Limb (tissue), 2 donors: ENCODE measurements at regions not wholly inside any gene's neighbourhood (a gene's known extent, or its start where the extent isn't known, plus 50 kb on each side); places are given as distances from the start of the nearest gene placed in this dataset.

Experiments used
- DNase-seq, 2 donors: peaks; one replicate each; pipeline ENCODE4 v3.0.0-alpha.2; 2016; ENCODE audit errors: extremely low spot score in 2 of 2

- no peak for DNase-seq
Observed at GRCh38 chr7:140242057-140243031, 65.6 kb upstream of the KDM7A start.

- DNase-seq = no peak
Observed at GRCh38 chr7:140239653-140239935, 62.8 kb upstream of the KDM7A start.

DNA sequence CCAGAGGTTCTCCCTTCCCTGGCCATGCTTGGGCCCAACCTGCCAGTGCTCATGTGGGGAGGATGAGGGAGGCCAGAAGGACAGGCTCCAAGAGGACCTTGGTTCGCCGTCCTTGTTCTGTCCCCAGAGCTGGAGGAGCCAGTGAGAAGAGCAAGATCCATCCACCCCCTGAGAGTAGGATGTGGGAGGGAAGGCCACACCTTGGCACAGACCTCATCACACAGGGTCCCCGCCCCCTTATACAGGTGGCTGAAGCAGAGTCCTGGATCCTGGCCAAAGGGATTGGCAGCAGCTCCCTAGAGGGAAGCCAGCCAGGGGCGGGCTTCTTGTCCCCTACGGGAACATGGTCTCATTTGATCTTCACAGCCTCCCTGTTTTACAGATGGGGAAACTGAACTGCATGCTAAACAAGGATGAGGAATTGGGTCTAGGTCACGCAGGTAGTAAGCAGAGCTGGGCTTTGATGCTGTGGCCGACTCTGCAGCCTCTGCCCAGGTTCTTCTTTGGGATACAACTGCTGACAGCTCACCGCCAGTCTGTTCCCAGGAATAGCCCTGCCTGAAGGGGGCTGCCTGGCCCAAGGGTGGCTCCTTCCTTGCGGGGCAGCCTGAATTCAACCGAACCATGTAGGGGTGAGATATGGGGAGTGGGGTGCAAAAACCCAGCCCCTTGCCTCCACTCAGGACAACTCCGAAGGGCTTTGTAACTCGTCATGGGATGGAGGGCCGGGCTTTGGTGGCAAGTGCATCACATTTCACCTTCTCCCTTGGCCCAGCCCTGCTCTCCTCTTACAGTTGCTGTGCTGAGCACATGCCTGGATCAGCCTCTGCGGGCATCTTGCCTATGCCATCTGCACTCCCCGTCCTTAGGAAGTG is 62.2 kb upstream of the KDM7A start:
- no peak for DNase-seq

DNA sequence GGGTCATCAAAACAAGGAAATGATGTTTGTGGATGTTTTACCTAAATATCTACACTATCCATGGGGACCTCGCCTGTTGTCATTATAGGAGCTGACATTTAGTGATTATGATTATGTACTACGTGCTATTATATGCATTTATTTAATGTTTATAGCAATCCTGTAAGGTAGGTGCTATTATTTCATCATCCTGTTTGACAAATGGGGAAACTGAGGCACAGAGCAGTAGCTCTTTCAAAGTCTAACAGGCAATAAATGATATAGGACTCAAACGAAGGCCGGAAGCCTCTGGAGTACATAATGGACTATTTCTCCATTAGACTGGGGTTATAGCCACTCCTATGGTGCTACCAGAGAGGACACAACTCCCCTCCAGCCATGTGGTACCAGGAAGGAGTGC is 60.6 kb upstream of the KDM7A start:
- no peak for DNase-seq

GRCh38 chr7:140236626-140237025 is 59.8 kb upstream of the KDM7A start:
- no peak for DNase-seq

DNA sequence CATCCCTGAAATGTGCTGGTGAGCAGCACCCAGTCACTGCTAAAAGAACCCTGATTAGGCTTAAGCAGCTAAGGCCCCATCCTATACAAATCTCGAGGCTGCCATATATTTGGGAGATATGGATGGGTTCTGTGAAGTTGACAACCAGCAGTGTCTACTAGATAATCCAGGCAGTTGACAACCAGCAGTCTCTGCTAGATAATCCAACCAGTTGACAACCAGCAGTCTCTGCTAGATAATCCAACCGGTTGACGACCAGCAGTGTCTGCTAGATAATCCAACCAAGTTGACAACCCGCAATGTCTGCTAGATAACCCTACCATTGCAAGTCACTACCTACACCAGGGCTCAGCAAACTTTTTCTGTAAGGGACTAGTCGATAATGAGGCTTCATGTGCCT is 58.3 kb upstream of the KDM7A start:
- DNase-seq = no peak

GRCh38 chr7:140232957-140233917 is 56.5 kb upstream of the KDM7A start:
- no peak for DNase-seq

DNA sequence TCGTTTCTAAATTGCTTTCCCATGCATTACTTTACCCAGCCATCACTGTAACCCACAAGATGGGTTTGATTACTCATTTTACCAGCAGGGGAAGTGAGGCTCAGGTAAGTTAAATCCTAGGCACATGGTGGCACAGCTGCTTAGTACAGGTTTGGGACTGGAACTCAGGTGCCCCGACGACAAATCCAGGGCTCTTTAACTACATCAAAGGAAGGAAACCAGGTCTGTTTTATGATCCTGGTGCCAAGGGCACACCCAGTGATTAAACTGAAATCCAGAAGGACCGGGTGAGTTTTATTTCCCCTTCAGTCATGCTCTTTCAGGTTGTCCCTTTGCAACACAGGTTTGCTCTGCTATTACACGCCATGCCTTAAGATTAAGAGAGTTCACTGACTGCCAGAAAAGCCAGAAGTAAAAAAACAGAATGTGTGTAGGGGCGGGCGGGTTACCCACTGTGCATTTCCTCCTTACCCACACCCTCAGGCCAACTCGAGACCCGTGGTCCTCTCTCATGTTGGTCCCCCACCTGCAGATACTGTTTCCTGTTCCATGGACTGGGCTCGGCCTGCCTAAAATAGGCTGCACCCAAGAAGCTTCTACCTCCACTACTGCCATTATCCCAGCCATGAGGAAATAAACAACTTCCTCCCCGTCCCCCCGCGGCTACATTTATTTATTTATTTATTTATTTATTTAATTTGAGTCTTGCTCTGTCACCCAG is 55.1 kb upstream of the KDM7A start:
- no peak for DNase-seq

- peak; percentile 34 to 62 for DNase-seq
Observed at GRCh38 chr7:140230861-140231770, 54.3 kb upstream of the KDM7A start.

DNA sequence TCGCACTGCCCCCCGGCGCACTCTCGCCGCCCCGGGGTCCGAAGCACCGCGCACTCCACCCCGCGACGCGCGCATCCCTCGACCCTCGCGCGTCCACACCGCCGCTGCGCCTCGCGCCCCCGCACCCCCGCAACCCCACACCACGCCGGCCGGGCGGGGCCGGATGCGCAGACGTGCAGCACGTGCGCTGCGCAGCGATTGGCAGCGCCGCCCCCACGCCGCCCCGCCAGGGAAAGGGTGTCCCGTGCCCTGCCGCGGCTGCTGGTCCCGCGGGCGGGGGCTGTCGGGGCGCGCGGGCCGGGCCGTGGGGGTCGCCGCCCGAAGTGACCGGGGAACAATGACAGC is 53.7 kb upstream of the KDM7A start:
- DNase-seq = peak in 1 of 2 donors; percentile 56

DNA sequence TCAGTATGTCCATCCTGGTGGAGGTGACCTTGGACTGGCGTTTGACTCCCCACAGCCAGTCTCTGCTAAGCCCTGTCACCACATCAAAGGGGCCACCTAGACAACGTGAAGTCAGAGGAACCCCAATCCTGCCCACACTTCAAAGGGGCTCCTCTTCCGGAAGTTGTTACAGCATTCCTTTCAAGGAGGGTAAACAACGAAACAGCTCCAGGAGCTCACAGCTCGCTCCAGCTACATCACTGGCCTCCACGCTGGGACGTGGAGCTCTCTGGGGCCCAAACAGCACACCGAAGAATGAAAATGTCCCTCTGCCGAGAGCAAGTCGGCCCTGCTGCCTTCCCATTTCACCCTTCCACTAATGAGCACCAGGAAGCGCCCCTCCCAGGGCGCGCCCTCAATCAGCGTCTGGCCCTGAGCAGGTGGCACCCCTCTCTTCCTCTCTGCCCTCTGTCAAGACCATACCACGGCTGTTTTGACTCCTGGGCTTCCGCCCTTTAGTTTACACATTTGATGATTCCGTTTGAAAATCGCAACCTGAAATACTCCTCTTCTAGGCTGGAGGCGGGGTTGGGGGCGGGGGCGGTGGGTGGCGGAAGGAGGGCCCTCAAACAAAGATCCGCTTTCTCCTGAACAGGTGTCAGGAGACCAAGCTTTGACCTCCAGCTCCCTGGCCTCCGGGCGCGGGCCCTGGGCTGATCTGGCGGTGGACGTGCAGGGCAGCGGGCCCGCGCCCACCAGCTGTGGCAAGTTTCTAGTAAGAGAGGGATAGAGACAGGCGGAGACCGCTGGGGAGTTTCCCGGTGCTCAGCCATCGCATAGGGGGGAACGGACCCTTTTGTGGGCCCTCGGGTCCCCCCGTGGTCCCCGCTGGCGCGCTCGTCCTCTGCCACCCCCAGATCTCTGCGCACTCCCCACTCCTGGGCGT is 53.1 kb upstream of the KDM7A start:
- peak in 1 of 2 donors; percentile 43 for DNase-seq

DNA sequence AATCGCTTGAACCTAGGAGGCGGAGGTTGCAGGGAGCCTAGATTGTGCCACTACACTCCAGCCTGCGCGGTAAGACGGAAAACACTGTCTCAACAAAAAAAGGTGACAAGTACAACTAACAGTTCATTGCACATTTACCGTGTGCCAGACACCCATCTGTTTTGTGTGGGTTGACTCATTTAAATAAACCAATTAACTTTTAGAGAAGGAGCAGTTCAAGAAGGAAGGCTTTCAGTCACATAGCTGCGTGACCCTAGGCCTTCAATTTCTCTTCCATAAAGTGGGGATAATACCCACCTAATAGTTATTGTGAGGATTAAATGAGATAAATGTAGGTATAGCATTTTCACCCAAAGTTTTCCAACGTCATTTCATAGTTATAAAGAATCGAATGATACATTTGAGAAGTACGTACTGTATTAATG is 52.3 kb upstream of the KDM7A start:
- DNase-seq = no peak
